HCT116 (cell line): ENCODE measurements at regions not wholly inside any gene's neighbourhood (a gene's known extent, or its start where the extent isn't known, plus 50 kb on each side); places are given as distances from the start of the nearest gene placed in this dataset.

Source experiments
- EZH2 ChIP-seq: fragments of 200-600 bp; sonication (generic); IDR thresholded peaks from 2 replicates; pipeline ENCODE4 v1.6.1; 2017; ENCODE audit warnings: antibody characterized with exemption, mixed run types
- POLR2A ChIP-seq: IDR thresholded peaks from 2 replicates; pipeline ENCODE4 v1.7.0; 2011; ENCODE audit warnings: borderline replicate concordance; ENCODE audit not compliant: insufficient read depth, insufficient read length; ENCODE audit errors: extremely low read depth
- POLR2AphosphoS5 ChIP-seq: IDR thresholded peaks from 2 replicates; pipeline ENCODE4 v1.6.1; 2011; ENCODE audit warnings: mild to moderate bottlenecking, low read depth, low read length, moderate library complexity
- SP1 ChIP-seq: IDR thresholded peaks from 2 replicates; pipeline ENCODE4 v1.6.1; 2012; ENCODE audit warnings: low read depth
- SRF ChIP-seq: IDR thresholded peaks from 2 replicates; pipeline ENCODE4 v1.6.1; 2012; ENCODE audit warnings: low read depth
- TCF7L2 ChIP-seq: IDR thresholded peaks from 2 replicates; pipeline ENCODE4 v1.7.0; 2011; ENCODE audit warnings: borderline replicate concordance, inconsistent platforms; ENCODE audit not compliant: insufficient read depth, insufficient read length; ENCODE audit errors: extremely low read depth
- YY1 ChIP-seq: IDR thresholded peaks from 2 replicates; pipeline ENCODE4 v1.6.1; 2011; ENCODE audit warnings: low read length, low read depth, moderate library complexity, mild to moderate bottlenecking; ENCODE audit not compliant: insufficient replicate concordance; ENCODE audit errors: extremely low read depth
- ZFX ChIP-seq: fragments of 450-650 bp; IDR thresholded peaks from 2 replicates; pipeline ENCODE4 v1.6.1; 2017
- ZNF274 ChIP-seq: fragments of 200-500 bp; sonication (Bioruptor generic); IDR thresholded peaks from 2 replicates; pipeline ENCODE4 v1.6.1; 2014; ENCODE audit warnings: mild to moderate bottlenecking, low read depth, low read length, inconsistent platforms
- TF ChIP-seq, protein P1 (sequence below), 3 experiments: fragments of 200-600 bp in 1 of 3; sonication (generic) in 1 of 3; IDR thresholded peaks in 2 of 3; conservative IDR thresholded peaks in 1 of 3; 2 replicates each; pipeline ENCODE4 v1.5.1; 2012 to 2017; ENCODE audit warnings: low read depth in 2 of 3, low read length in 2 of 3, antibody characterized with exemption in 1 of 3, borderline replicate concordance in 1 of 3, control low read depth in 1 of 3, mild to moderate bottlenecking in 1 of 3, mixed read lengths in 1 of 3, mixed run types in 1 of 3, moderate library complexity in 1 of 3; ENCODE audit not compliant: insufficient read depth in 1 of 3
- TF ChIP-seq, protein P2 (sequence below): IDR thresholded peaks from 2 replicates; pipeline ENCODE4 v1.6.1; 2012
- TF ChIP-seq, protein P3 (sequence below): IDR thresholded peaks from 2 replicates; pipeline ENCODE4 v1.6.1; 2011; ENCODE audit warnings: mild to moderate bottlenecking, low read length, moderate library complexity; ENCODE audit not compliant: insufficient replicate concordance; ENCODE audit errors: extremely low read depth

DNA sequence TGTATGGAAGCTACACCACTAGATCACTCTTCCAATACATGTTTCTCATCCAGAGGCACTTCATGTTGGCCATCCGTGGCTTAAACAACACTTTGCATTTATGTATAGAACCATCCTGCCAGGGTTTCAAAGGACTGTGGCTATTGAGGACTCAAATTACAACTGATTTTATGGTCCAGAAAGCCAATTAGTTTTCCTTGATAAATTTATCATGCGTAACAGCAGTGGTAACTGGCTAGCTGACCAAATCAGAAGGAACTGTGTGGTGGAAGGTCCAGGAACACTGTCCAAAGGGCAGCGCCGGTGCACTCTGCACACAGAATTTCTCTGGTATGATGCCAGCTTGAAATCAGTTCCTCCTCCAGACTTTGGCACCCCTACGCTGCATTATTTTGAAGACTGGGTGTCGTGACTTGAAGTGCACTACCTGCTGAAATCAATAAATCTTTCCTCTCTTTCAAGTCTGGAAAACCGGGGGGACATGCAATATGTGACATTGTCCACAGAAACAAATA is 69.3 kb upstream of the TMEM252 start:
- TF ChIP-seq, protein P1, sequence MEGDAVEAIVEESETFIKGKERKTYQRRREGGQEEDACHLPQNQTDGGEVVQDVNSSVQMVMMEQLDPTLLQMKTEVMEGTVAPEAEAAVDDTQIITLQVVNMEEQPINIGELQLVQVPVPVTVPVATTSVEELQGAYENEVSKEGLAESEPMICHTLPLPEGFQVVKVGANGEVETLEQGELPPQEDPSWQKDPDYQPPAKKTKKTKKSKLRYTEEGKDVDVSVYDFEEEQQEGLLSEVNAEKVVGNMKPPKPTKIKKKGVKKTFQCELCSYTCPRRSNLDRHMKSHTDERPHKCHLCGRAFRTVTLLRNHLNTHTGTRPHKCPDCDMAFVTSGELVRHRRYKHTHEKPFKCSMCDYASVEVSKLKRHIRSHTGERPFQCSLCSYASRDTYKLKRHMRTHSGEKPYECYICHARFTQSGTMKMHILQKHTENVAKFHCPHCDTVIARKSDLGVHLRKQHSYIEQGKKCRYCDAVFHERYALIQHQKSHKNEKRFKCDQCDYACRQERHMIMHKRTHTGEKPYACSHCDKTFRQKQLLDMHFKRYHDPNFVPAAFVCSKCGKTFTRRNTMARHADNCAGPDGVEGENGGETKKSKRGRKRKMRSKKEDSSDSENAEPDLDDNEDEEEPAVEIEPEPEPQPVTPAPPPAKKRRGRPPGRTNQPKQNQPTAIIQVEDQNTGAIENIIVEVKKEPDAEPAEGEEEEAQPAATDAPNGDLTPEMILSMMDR (IDR thresholded peaks at IDR 0.05 in 2 of 3, conservative IDR thresholded peaks at IDR 0.05 in 1 of 3; ENCODE audit: borderline replicate concordance in 1 of 3, insufficient read depth in 1 of 3, low read depth in 2 of 3, low read length in 2 of 3) = no peak
- TF ChIP-seq, protein P2, sequence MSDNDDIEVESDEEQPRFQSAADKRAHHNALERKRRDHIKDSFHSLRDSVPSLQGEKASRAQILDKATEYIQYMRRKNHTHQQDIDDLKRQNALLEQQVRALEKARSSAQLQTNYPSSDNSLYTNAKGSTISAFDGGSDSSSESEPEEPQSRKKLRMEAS = no peak
- TF ChIP-seq ZNF274 (no peak), TCF7L2 (no peak), POLR2AphosphoS5 (no peak), POLR2A (no peak), SRF (no peak), SP1 (no peak), EZH2 (no peak), YY1 (no peak), ZFX (no peak)
- TF ChIP-seq, protein P3, sequence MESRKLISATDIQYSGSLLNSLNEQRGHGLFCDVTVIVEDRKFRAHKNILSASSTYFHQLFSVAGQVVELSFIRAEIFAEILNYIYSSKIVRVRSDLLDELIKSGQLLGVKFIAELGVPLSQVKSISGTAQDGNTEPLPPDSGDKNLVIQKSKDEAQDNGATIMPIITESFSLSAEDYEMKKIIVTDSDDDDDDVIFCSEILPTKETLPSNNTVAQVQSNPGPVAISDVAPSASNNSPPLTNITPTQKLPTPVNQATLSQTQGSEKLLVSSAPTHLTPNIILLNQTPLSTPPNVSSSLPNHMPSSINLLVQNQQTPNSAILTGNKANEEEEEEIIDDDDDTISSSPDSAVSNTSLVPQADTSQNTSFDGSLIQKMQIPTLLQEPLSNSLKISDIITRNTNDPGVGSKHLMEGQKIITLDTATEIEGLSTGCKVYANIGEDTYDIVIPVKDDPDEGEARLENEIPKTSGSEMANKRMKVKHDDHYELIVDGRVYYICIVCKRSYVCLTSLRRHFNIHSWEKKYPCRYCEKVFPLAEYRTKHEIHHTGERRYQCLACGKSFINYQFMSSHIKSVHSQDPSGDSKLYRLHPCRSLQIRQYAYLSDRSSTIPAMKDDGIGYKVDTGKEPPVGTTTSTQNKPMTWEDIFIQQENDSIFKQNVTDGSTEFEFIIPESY = no peak
